WTC11 (cell line): ENCODE measurements at regions not wholly inside any gene's neighbourhood (a gene's known extent, or its start where the extent isn't known, plus 50 kb on each side); places are given as distances from the start of the nearest gene placed in this dataset.

Experiments used
- ATAC-seq: fragments of 200-7000 bp; cut with Tn5 transposase; 2 replicates; pipeline ENCODE4 v1.10.0; 2021; ENCODE audit warnings: mild to moderate bottlenecking, moderate library complexity
- CTCF ChIA-PET: fragments of 300-600 bp; sonication (Branson Sonifier 250); formaldehyde crosslinking; loops from one replicate; lab custom pipeline; 2021; ENCODE audit warnings: antibody characterized with exemption; lab: Charles Lee
- POLR2A ChIA-PET: fragments of 350-600 bp; sonication (Branson Sonifier 250); formaldehyde crosslinking; loops from one replicate; lab custom pipeline; 2021; ENCODE audit warnings: antibody characterized with exemption; lab: Charles Lee
- DNase-seq: peaks from one replicate; pipeline ENCODE4 v3.0.0; 2021; ENCODE audit warnings: low spot score
- H3K27ac Mint-ChIP-seq: 2 replicates; pipeline ENCODE4 v1.8.0; 2021; ENCODE audit warnings: mixed read lengths
- H3K27me3 Mint-ChIP-seq: 2 replicates; pipeline ENCODE4 v1.8.0; 2021; ENCODE audit warnings: low read depth, mild to moderate bottlenecking, moderate library complexity, mixed read lengths
- H3K36me3 Mint-ChIP-seq: 2 replicates; pipeline ENCODE4 v1.8.0; 2021; ENCODE audit warnings: mixed read lengths
- H3K4me1 Mint-ChIP-seq: 2 replicates; pipeline ENCODE4 v1.8.0; 2022; ENCODE audit warnings: mixed read lengths
- H3K4me3 Mint-ChIP-seq: 2 replicates; pipeline ENCODE4 v1.8.0; 2021; ENCODE audit warnings: mild to moderate bottlenecking, moderate library complexity, mixed read lengths
- H3K9me3 Mint-ChIP-seq: 2 replicates; pipeline ENCODE4 v1.8.0; 2021; ENCODE audit warnings: mixed read lengths
- ATF3 ChIP-seq: sonication (generic); formaldehyde crosslinking; conservative IDR thresholded peaks from 2 replicates; pipeline ENCODE4 v1.8.1; 2022; ENCODE audit warnings: mild to moderate bottlenecking, missing genetic modification reagents
- ATF6 ChIP-seq: sonication (generic); formaldehyde crosslinking; IDR thresholded peaks from 2 replicates; pipeline ENCODE4 v1.8.1; 2023; ENCODE audit warnings: mild to moderate bottlenecking, missing genetic modification reagents
- CREB1 ChIP-seq: sonication (generic); formaldehyde crosslinking; IDR thresholded peaks from 2 replicates; pipeline ENCODE4 v1.8.0; 2023; ENCODE audit warnings: mild to moderate bottlenecking, missing genetic modification reagents
- EMX1 ChIP-seq: fragments of 250-450 bp; sonication (Bioruptor Pico); IDR thresholded peaks from 2 replicates; pipeline ENCODE4 v1.8.0; 2021; ENCODE audit warnings: mild to moderate bottlenecking
- ERG ChIP-seq: fragments of 250-450 bp; sonication (Bioruptor Pico); IDR thresholded peaks from 2 replicates; pipeline ENCODE4 v1.8.0; 2021; ENCODE audit warnings: mild to moderate bottlenecking
- GRHL2 ChIP-seq: fragments of 250-450 bp; sonication (Bioruptor Pico); IDR thresholded peaks from 2 replicates; pipeline ENCODE4 v1.8.0; 2022; ENCODE audit warnings: mild to moderate bottlenecking, moderate library complexity; ENCODE audit not compliant: insufficient replicate concordance, severe bottlenecking
- GTF2I ChIP-seq: fragments of 250-450 bp; sonication (Bioruptor Pico); conservative IDR thresholded peaks from 2 replicates; pipeline ENCODE4 v1.4.0; 2021; ENCODE audit warnings: mild to moderate bottlenecking
- MYBL2 ChIP-seq: sonication (generic); formaldehyde crosslinking; IDR thresholded peaks from 2 replicates; pipeline ENCODE4 v1.8.1; 2023; ENCODE audit warnings: mild to moderate bottlenecking, moderate library complexity, missing genetic modification reagents
- NR1H2 ChIP-seq: sonication (generic); formaldehyde crosslinking; IDR thresholded peaks from 2 replicates; pipeline ENCODE4 v1.9.0; 2021; ENCODE audit warnings: mild to moderate bottlenecking, moderate library complexity, missing genetic modification reagents
- PREB ChIP-seq: sonication (generic); formaldehyde crosslinking; IDR thresholded peaks from 2 replicates; pipeline ENCODE4 v1.8.1; 2022; ENCODE audit warnings: mild to moderate bottlenecking, missing genetic modification reagents, moderate library complexity, borderline replicate concordance
- PRRX2 ChIP-seq: fragments of 250-450 bp; sonication (Bioruptor Pico); IDR thresholded peaks from 2 replicates; pipeline ENCODE4 v1.8.0; 2021; ENCODE audit warnings: mild to moderate bottlenecking
- SMAD4 ChIP-seq: sonication (generic); formaldehyde crosslinking; IDR thresholded peaks from 2 replicates; pipeline ENCODE4 v1.8.0; 2022; ENCODE audit warnings: mild to moderate bottlenecking, missing genetic modification reagents
- SOX15 ChIP-seq: fragments of 250-450 bp; sonication (Bioruptor Pico); IDR thresholded peaks from 2 replicates; pipeline ENCODE4 v1.9.0; 2021; ENCODE audit warnings: mild to moderate bottlenecking
- USF2 ChIP-seq: sonication (generic); formaldehyde crosslinking; IDR thresholded peaks from 2 replicates; pipeline ENCODE4 v1.8.1; 2023; ENCODE audit warnings: mild to moderate bottlenecking, missing genetic modification reagents, moderate library complexity
- ZBTB43 ChIP-seq: sonication (generic); formaldehyde crosslinking; IDR thresholded peaks from 2 replicates; pipeline ENCODE4 v1.8.1; 2023; ENCODE audit warnings: mild to moderate bottlenecking, missing genetic modification reagents
- ZNF232 ChIP-seq: sonication (generic); formaldehyde crosslinking; IDR thresholded peaks from 2 replicates; pipeline ENCODE4 v1.8.0; 2022; ENCODE audit warnings: mild to moderate bottlenecking, missing genetic modification reagents
- ZNF396 ChIP-seq: fragments of 250-450 bp; sonication (Bioruptor Pico); IDR thresholded peaks from 2 replicates; pipeline ENCODE4 v1.8.0; 2021; ENCODE audit warnings: mild to moderate bottlenecking, moderate library complexity, borderline replicate concordance
- ZNF425 ChIP-seq: fragments of 250-450 bp; sonication (Bioruptor Pico); conservative IDR thresholded peaks from 2 replicates; pipeline ENCODE4 v1.9.0; 2021; ENCODE audit warnings: mild to moderate bottlenecking
- ZNF532 ChIP-seq: fragments of 250-450 bp; sonication (Bioruptor Pico); IDR thresholded peaks from 2 replicates; pipeline ENCODE4 v1.9.0; 2021; ENCODE audit warnings: mild to moderate bottlenecking, borderline replicate concordance

GRCh38 chr4:67161311-67161710 lies 384.0 kb downstream of the CENPC start:
- no peak overlapping the region for H3K4me3 Mint-ChIP-seq
- peaks cover 5% of the 10 kb centered on the region for H3K36me3 Mint-ChIP-seq
- H3K4me1 Mint-ChIP-seq = peaks cover 18% of the 10 kb centered on the region
- DNase-seq (no peak), ATAC-seq (peak; percentile 48; the same call in 1 of the 2 replicates)
- no peak for TF ChIP-seq ZBTB43 (CRISPR knock-in tag)
- TF ChIP-seq CREB1 = no peak
- no peak for TF ChIP-seq EMX1 (CRISPR knock-in tag)
- no peak for TF ChIP-seq GTF2I (CRISPR knock-in tag)
- no peak for TF ChIP-seq SMAD4 (CRISPR knock-in tag)
- POLR2A ChIA-PET = no interaction called here
- no peak overlapping the region for H3K27ac Mint-ChIP-seq
- CTCF ChIA-PET = interaction anchor here (1.1 kb wide), 1 partner anchor 10 kb away, joined by 3 read pairs; no protein-coding TSS in a partner anchor
- peaks cover 15% of the 10 kb centered on the region for H3K9me3 Mint-ChIP-seq
- no peaks in the 10 kb centered on the region for H3K27me3 Mint-ChIP-seq

GRCh38 chr4:67160394-67160793 lies 384.9 kb downstream of the CENPC start:
- ATAC-seq (peak; percentile 46), DNase-seq (no peak)
- H3K27me3 Mint-ChIP-seq = no peaks in the 10 kb centered on the region
- POLR2A ChIA-PET = no interaction called here
- CTCF ChIA-PET = no interaction called here
- peaks cover 6% of the 10 kb centered on the region for H3K9me3 Mint-ChIP-seq
- H3K4me3 Mint-ChIP-seq = no peak overlapping the region
- peaks cover 2% of the 10 kb centered on the region for H3K36me3 Mint-ChIP-seq
- TF ChIP-seq GRHL2 (CRISPR knock-in tag) = no peak
- TF ChIP-seq, all 79 proteins: peak for 0
- Mint-ChIP-seq H3K4me1 (peaks cover 18% of the 10 kb centered on the region), H3K27ac (no peak overlapping the region)

- Mint-ChIP-seq H3K4me1 (peaks cover 18% of the 10 kb centered on the region), H3K27me3 (no peaks in the 10 kb centered on the region), H3K36me3 (no peaks in the 10 kb centered on the region), H3K27ac (no peak overlapping the region), H3K9me3 (no peaks in the 10 kb centered on the region), H3K4me3 (no peak overlapping the region)
- ChIA-PET POLR2A (no interaction called here), CTCF (no interaction called here)
- ATAC-seq (no peak), DNase-seq (no peak)
- TF ChIP-seq SOX15 (CRISPR knock-in tag) (no peak), ZNF232 (CRISPR knock-in tag) (no peak), MYBL2 (no peak), ZNF532 (CRISPR knock-in tag) (no peak), ATF6 (CRISPR knock-in tag) (no peak), ZNF396 (CRISPR knock-in tag) (no peak), NR1H2 (no peak), ERG (CRISPR knock-in tag) (no peak), ATF3 (CRISPR knock-in tag) (no peak), ZNF425 (CRISPR knock-in tag) (no peak), CREB1 (no peak), USF2 (CRISPR knock-in tag) (no peak), PRRX2 (no peak), PREB (CRISPR knock-in tag) (no peak)
These were observed 386.6 kb downstream of the CENPC start for GRCh38 chr4:67158666-67159065.
